Neutrophil (primary cell): ENCODE measurements at regions not wholly inside any gene's neighbourhood (a gene's known extent, or its start where the extent isn't known, plus 50 kb on each side); places are given as distances from the start of the nearest gene placed in this dataset.

ENCODE experiments used
- H3K27ac ChIP-seq: fragments of 200-600 bp; sonication (generic); 2 replicates; pipeline ENCODE4 v1.5.1; 2016; ENCODE audit warnings: mild to moderate bottlenecking, moderate library complexity
- H3K27me3 ChIP-seq: fragments of 200-600 bp; sonication (generic); 2 replicates; pipeline ENCODE4 v1.6.0; 2016; ENCODE audit warnings: mild to moderate bottlenecking
- H3K36me3 ChIP-seq: fragments of 200-600 bp; sonication (generic); 2 replicates; pipeline ENCODE4 v1.5.1; 2017
- H3K4me1 ChIP-seq, 2 experiments: fragments of 200-600 bp in 1 of 2; sonication (generic) in 1 of 2; 1 replicate in 1 of 2; 2 replicates in 1 of 2; pipeline versions ENCODE4 v1.5.1 to v1.6.1; 2013 to 2016; ENCODE audit warnings: low read depth in 1 of 2, low read length in 1 of 2, mild to moderate bottlenecking in 1 of 2, moderate library complexity in 1 of 2; ENCODE audit not compliant: control insufficient read depth in 1 of 2, insufficient read depth in 1 of 2
- H3K4me3 ChIP-seq, 2 experiments: fragments of 200-600 bp in 1 of 2; sonication (generic) in 1 of 2; 1 replicate in 1 of 2; 2 replicates in 1 of 2; pipeline ENCODE4 v1.5.1; 2013 to 2016; ENCODE audit warnings: low read depth in 1 of 2, low read length in 1 of 2, mild to moderate bottlenecking in 1 of 2, moderate library complexity in 1 of 2
- H3K9me3 ChIP-seq: fragments of 200-600 bp; sonication (generic); 2 replicates; pipeline ENCODE4 v1.5.1; 2016
- CTCF ChIP-seq: fragments of 200-600 bp; sonication (generic); IDR thresholded peaks from 2 replicates; pipeline ENCODE4 v1.5.1; 2016; ENCODE audit warnings: antibody characterized with exemption

GRCh38 chr3:5304789-5305683 is 117.5 kb downstream of the EDEM1 start:
- H3K9me3 ChIP-seq, result no peaks in the 10 kb centered on the region
- H3K36me3 ChIP-seq, result no peaks in the 10 kb centered on the region
- no peak for TF ChIP-seq CTCF
- no peaks in the 10 kb centered on the region for H3K27me3 ChIP-seq
- H3K27ac ChIP-seq, result no peak overlapping the region
- no peak overlapping the region for H3K4me3 ChIP-seq
- H3K4me1 ChIP-seq, result no peaks in the 10 kb centered on the region

- no peak for TF ChIP-seq CTCF
- no peaks in the 10 kb centered on the region for H3K4me1 ChIP-seq
- no peaks in the 10 kb centered on the region for H3K27me3 ChIP-seq
- no peak overlapping the region for H3K27ac ChIP-seq
- H3K9me3 ChIP-seq, result no peaks in the 10 kb centered on the region
- no peaks in the 10 kb centered on the region for H3K36me3 ChIP-seq
- H3K4me3 ChIP-seq, result no peak overlapping the region
Observed at GRCh38 chr3:5305684-5305989, 118.1 kb downstream of the EDEM1 start.

GRCh38 chr3:5309171-5309570 is 121.7 kb downstream of the EDEM1 start:
- TF ChIP-seq CTCF, result no peak
- no peaks in the 10 kb centered on the region for H3K4me1 ChIP-seq
- H3K4me3 ChIP-seq, result no peak overlapping the region
- no peaks in the 10 kb centered on the region for H3K27me3 ChIP-seq
- no peaks in the 10 kb centered on the region for H3K36me3 ChIP-seq
- H3K27ac ChIP-seq, result no peak overlapping the region
- H3K9me3 ChIP-seq, result no peaks in the 10 kb centered on the region

GRCh38 chr3:5309602-5310001 is 122.1 kb downstream of the EDEM1 start:
- Histone ChIP-seq H3K4me1 (no peaks in the 10 kb centered on the region), H3K36me3 (no peaks in the 10 kb centered on the region), H3K27ac (no peak overlapping the region), H3K4me3 (no peak overlapping the region), H3K9me3 (no peaks in the 10 kb centered on the region), H3K27me3 (no peaks in the 10 kb centered on the region)
- no peak for TF ChIP-seq CTCF

- H3K27me3 ChIP-seq, result no peaks in the 10 kb centered on the region
- H3K9me3 ChIP-seq, result no peaks in the 10 kb centered on the region
- H3K4me3 ChIP-seq, result no peak overlapping the region
- H3K36me3 ChIP-seq, result no peaks in the 10 kb centered on the region
- H3K27ac ChIP-seq, result no peak overlapping the region
- TF ChIP-seq CTCF, result no peak
- H3K4me1 ChIP-seq, result no peaks in the 10 kb centered on the region
Observed at GRCh38 chr3:5310509-5310908, 123.0 kb downstream of the EDEM1 start.
